BE2C (cell line): ENCODE measurements at regions not wholly inside any gene's neighbourhood (a gene's known extent, or its start where the extent isn't known, plus 50 kb on each side); places are given as distances from the start of the nearest gene placed in this dataset.

ENCODE experiments used
- DNase-seq: peaks from one replicate; pipeline ENCODE4 v3.0.0-alpha.2; 2020
- H3K27me3 ChIP-seq: fragments of 250-450 bp; sonication (Bioruptor Pico); 2 replicates; pipeline ENCODE4 v1.5.1; 2020; ENCODE audit warnings: mild to moderate bottlenecking
- H3K36me3 ChIP-seq: fragments of 250-450 bp; sonication (Bioruptor Pico); 2 replicates; pipeline ENCODE4 v1.5.1; 2020; ENCODE audit warnings: mild to moderate bottlenecking
- H3K4me1 ChIP-seq: fragments of 250-450 bp; sonication (Bioruptor Pico); 2 replicates; pipeline ENCODE4 v1.5.1; 2020
- H3K4me3 ChIP-seq: 2 replicates; pipeline ENCODE4 v1.5.1; 2011; ENCODE audit warnings: low read depth, low read length
- H3K9me3 ChIP-seq: fragments of 250-450 bp; sonication (Bioruptor Pico); 2 replicates; pipeline ENCODE4 v1.5.1; 2020
- CTCF ChIP-seq: IDR thresholded peaks from 2 replicates; pipeline ENCODE4 v1.5.1; 2012; ENCODE audit warnings: mild to moderate bottlenecking, low read depth, low read length

GRCh38 chr12:87231818-87232217 is 797.4 kb downstream of the C12orf50 start:
- no peak for DNase-seq

GRCh38 chr12:87230441-87230840 is 798.8 kb downstream of the C12orf50 start:
- no peak for DNase-seq
- Histone ChIP-seq H3K27me3 (no peaks in the 10 kb centered on the region), H3K4me3 (no peak overlapping the region), H3K4me1 (no peaks in the 10 kb centered on the region), H3K36me3 (no peaks in the 10 kb centered on the region), H3K9me3 (no peaks in the 10 kb centered on the region)
- no peak for TF ChIP-seq CTCF

More at GRCh38 chr12:87231818-87232217, 797.4 kb downstream of the C12orf50 start:
- Histone ChIP-seq H3K4me3 (no peak overlapping the region), H3K27me3 (no peaks in the 10 kb centered on the region), H3K36me3 (no peaks in the 10 kb centered on the region), H3K4me1 (no peaks in the 10 kb centered on the region), H3K9me3 (no peaks in the 10 kb centered on the region)
- TF ChIP-seq CTCF: no peak

DNA sequence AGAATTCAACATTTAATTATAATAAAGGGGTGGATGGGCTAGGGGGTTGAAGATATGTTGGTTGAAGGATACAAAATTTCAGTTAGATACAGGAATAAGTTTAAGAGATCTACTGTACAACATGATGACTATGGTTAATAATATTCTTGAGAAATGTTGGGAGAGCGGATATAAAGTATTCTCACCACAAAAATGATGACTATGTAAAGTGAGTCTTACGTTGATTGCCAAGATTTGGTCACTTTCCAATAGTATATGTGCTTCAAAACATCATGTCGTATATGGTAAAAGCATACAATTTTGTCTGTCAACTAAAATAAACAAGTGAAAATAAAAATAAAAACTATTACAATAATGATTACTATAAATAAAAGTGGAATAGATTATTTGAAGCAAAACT is 802.0 kb downstream of the C12orf50 start:
- TF ChIP-seq CTCF: no peak
- no peaks in the 10 kb centered on the region for H3K36me3 ChIP-seq
- no peak for DNase-seq
- no peaks in the 10 kb centered on the region for H3K4me1 ChIP-seq
- H3K27me3 ChIP-seq: no peaks in the 10 kb centered on the region
- no peaks in the 10 kb centered on the region for H3K9me3 ChIP-seq
- no peak overlapping the region for H3K4me3 ChIP-seq

GRCh38 chr12:87217491-87217890 is 811.7 kb downstream of the C12orf50 start:
- no peak overlapping the region for H3K4me3 ChIP-seq

DNA sequence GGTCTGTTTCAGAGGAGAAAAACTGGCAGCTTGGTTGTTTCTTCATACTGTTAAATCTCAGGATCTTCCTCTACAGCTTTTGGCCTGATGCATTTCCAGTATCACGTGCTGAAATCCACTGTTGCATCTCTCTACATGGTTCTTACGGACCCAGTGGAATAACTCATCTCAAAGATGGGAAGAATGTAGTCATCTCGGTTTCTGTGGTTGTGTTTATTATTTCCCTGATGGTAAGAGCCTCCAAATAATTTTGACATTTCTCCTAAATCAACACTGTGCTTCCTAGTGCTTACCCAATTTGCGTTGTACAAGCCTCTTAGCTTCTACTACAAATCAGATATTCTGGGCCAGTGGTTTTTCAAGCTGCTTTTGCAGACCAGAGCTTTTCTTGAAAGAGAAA is 812.8 kb downstream of the C12orf50 start:
- TF ChIP-seq CTCF: no peak
- Histone ChIP-seq H3K4me3 (no peak overlapping the region), H3K36me3 (no peaks in the 10 kb centered on the region), H3K4me1 (peaks cover 7% of the 10 kb centered on the region), H3K27me3 (no peaks in the 10 kb centered on the region), H3K9me3 (no peaks in the 10 kb centered on the region)
- no peak for DNase-seq

More at GRCh38 chr12:87217491-87217890, 811.7 kb downstream of the C12orf50 start:
- Histone ChIP-seq H3K9me3 (no peaks in the 10 kb centered on the region), H3K36me3 (no peaks in the 10 kb centered on the region), H3K4me1 (peaks cover 3% of the 10 kb centered on the region), H3K27me3 (no peaks in the 10 kb centered on the region)
- no peak for DNase-seq
- no peak for TF ChIP-seq CTCF

GRCh38 chr12:87202189-87202588 is 827.0 kb downstream of the C12orf50 start:
- no peak overlapping the region for H3K4me3 ChIP-seq
- DNase-seq: no peak
- H3K27me3 ChIP-seq: no peaks in the 10 kb centered on the region
- no peak for TF ChIP-seq CTCF
- no peaks in the 10 kb centered on the region for H3K36me3 ChIP-seq
- no peaks in the 10 kb centered on the region for H3K4me1 ChIP-seq
- 0 out of 2 replicates have a peak, but pooled peaks cover 1% of the 10 kb centered on the region for H3K9me3 ChIP-seq
